ENCODE measurements at regions not wholly inside any gene's neighbourhood (a gene's known extent, or its start where the extent isn't known, plus 50 kb on each side); places are given as distances from the start of the nearest gene placed in this dataset.

GRCh38 chr9:750249-750967 lies 91.1 kb upstream of the DMRT1 start:
- in situ Hi-C loops (cut with HindIII; ENCODE audit: extremely low pct_ligation_motif_present, low pct_unique_long_range_greater_than_20kb) (no loop called here), intact Hi-C loops (cut with micrococcal nuclease; ENCODE audit: unreplicated experiment) (no loop called here)
- ChIA-PET POLR2A (no interaction called here), CTCF (ENCODE audit: low intra/inter-chr PET ratio, low total read pairs) (no interaction called here)
- DNase-seq (ENCODE audit: low spot score) (no peak), ATAC-seq (no peak), FAIRE-seq (no peak)
- H4K20me1 ChIP-seq (ENCODE audit: insufficient read depth, low read length): no peaks in the 10 kb centered on the region; the same call in 1 of the 2 replicates
- WGBS (ENCODE audit: low lambda C conversion rate): over 99% methylated on average over 7 of the region's 7 CpGs
- H3K4me3 ChIP-seq (replicated peaks in 1 of 3; ENCODE audit: insufficient read depth in 1 of 3, low read depth in 2 of 3, low read length in 3 of 3): no peak overlapping the region
- H3K4me1 ChIP-seq (ENCODE audit: insufficient read depth, low read length): peaks cover 11% of the 10 kb centered on the region
- no peaks in the 10 kb centered on the region for H3K27me3 ChIP-seq (ENCODE audit: control insufficient read depth in 1 of 2, insufficient read depth in 2 of 2, low read length in 2 of 2)
- no peak overlapping the region for H2AFZ ChIP-seq (ENCODE audit: low read length)
- TF ChIP-seq KLF12 (CRISPR knock-in tag; IDR thresholded peaks at IDR 0.05; ENCODE audit: borderline replicate concordance) (no peak), POLR2G (IDR thresholded peaks at IDR 0.05; ENCODE audit: low read depth, low read length) (0 out of 2 replicates have a peak, but pooled peaks have one; percentile 18)
- no peak overlapping the region for H3K4me2 ChIP-seq (ENCODE audit: low read depth, low read length)
- H3K9me3 ChIP-seq (ENCODE audit: low read length): no peaks in the 10 kb centered on the region
- no peaks in the 10 kb centered on the region for H3K79me2 ChIP-seq (ENCODE audit: insufficient read depth, low read length)
- no peak overlapping the region for H3K9ac ChIP-seq (ENCODE audit: insufficient read depth, low read depth, low read length)
- H3K36me3 ChIP-seq (replicated peaks in 1 of 2; ENCODE audit: control insufficient read depth in 1 of 2, insufficient read depth in 2 of 2, low read length in 2 of 2): peaks cover 8 to 23% of the 10 kb centered on the region in 2 experiments; a peak in 4 of 5 replicates
- BruUV-seq (replicated peaks): no TSS peak
- no peak overlapping the region for H3K27ac ChIP-seq (ENCODE audit: extremely low read length, insufficient read depth, low read length)

GRCh38 chr9:751137-752051 lies 90.1 kb upstream of the DMRT1 start:
- Histone ChIP-seq H3K4me3 (replicated peaks in 1 of 3; ENCODE audit: insufficient read depth in 1 of 3, low read depth in 2 of 3, low read length in 3 of 3) (no peak overlapping the region), H3K36me3 (replicated peaks in 1 of 2; ENCODE audit: control insufficient read depth in 1 of 2, insufficient read depth in 2 of 2, low read length in 2 of 2) (peaks cover 8 to 13% of the 10 kb centered on the region in 2 experiments; a peak in 4 of 5 replicates), H3K27me3 (ENCODE audit: control insufficient read depth in 1 of 2, insufficient read depth in 2 of 2, low read length in 2 of 2) (no peaks in the 10 kb centered on the region), H2AFZ (ENCODE audit: low read length) (no peak overlapping the region), H3K27ac (ENCODE audit: extremely low read length, insufficient read depth, low read length) (no peak overlapping the region), H3K4me2 (ENCODE audit: low read depth, low read length) (no peak overlapping the region), H3K9ac (ENCODE audit: insufficient read depth, low read depth, low read length) (no peak overlapping the region), H3K79me2 (ENCODE audit: insufficient read depth, low read length) (no peaks in the 10 kb centered on the region), H3K4me1 (ENCODE audit: insufficient read depth, low read length) (peaks cover 21% of the 10 kb centered on the region), H3K9me3 (ENCODE audit: low read length) (no peaks in the 10 kb centered on the region), H4K20me1 (ENCODE audit: insufficient read depth, low read length) (no peaks in the 10 kb centered on the region)
- intact Hi-C loops (cut with micrococcal nuclease; ENCODE audit: unreplicated experiment) (no loop called here), in situ Hi-C loops (cut with HindIII; ENCODE audit: extremely low pct_ligation_motif_present, low pct_unique_long_range_greater_than_20kb) (no loop called here)
- BruUV-seq (replicated peaks): no TSS peak
- 91% methylated on average over 14 of the region's 14 CpGs for WGBS (ENCODE audit: low lambda C conversion rate)
- FAIRE-seq (no peak), ATAC-seq (no peak), DNase-seq (ENCODE audit: low spot score) (no peak)
- CTCF ChIA-PET (ENCODE audit: low intra/inter-chr PET ratio, low total read pairs): interaction anchor here (0.9 kb wide), 1 partner anchor 137 kb away, joined by 3 read pairs; no protein-coding TSS in a partner anchor
- TF ChIP-seq POLR2G (IDR thresholded peaks at IDR 0.05; ENCODE audit: low read depth, low read length) (peak; percentile 41; the same call in 1 of the 2 replicates), ZNF503 (CRISPR knock-in tag; IDR thresholded peaks at IDR 0.05) (no peak), ZNF710 (CRISPR knock-in tag; IDR thresholded peaks at IDR 0.05; ENCODE audit: borderline replicate concordance) (no peak)
- POLR2A ChIA-PET: no interaction called here

Data from HepG2 (cell line).